Vagina (tissue), 2 donors: ENCODE measurements at regions not wholly inside any gene's neighbourhood (a gene's known extent, or its start where the extent isn't known, plus 50 kb on each side); places are given as distances from the start of the nearest gene placed in this dataset.

ENCODE experiments used
- POLR2A ChIP-seq, 2 donors: fragments of 450-650 bp; IDR thresholded peaks; one replicate each; pipeline ENCODE4 v1.6.1; 2017; ENCODE audit warnings: antibody characterized with exemption in 2 of 2, mild to moderate bottlenecking in 2 of 2, moderate library complexity in 2 of 2
- POLR2AphosphoS5 ChIP-seq, 2 donors: sonication (generic); formaldehyde crosslinking; IDR thresholded peaks; one replicate each; pipeline ENCODE4 v1.9.0; 2017; ENCODE audit warnings: antibody characterized with exemption in 2 of 2, mild to moderate bottlenecking in 2 of 2, low read depth in 1 of 2; ENCODE audit not compliant: insufficient read depth in 1 of 2
- TF ChIP-seq, protein P1 (sequence below), 3 experiments: fragments of 450-650 bp in 2 of 3; fragments of 200-600 bp in 1 of 3; sonication (generic) in 1 of 3; IDR thresholded peaks; one replicate each; pipeline ENCODE4 v1.5.1; 2017 to 2019; ENCODE audit warnings: antibody characterized with exemption in 3 of 3, mild to moderate bottlenecking in 2 of 3, moderate library complexity in 2 of 3

DNA sequence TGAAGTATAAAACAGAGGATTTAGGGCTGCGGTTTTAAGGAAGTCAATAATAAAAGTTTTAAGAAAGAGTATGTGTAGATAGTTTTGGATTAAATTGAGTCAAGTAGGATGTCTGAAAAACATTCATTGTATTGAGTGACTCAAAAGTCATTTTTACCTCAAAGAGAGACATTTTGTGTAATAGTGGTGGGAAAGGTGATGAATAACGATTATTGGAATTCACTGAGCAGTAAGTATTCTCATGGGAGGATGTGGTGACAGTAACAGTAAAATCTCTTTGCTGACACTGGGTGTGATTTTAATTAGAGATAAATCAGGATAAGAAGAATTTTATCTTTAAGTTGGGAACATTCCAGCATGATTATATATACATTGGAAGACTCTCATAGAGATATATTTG, 233.6 kb downstream of the PDHA2 start:
- TF ChIP-seq, protein P1, sequence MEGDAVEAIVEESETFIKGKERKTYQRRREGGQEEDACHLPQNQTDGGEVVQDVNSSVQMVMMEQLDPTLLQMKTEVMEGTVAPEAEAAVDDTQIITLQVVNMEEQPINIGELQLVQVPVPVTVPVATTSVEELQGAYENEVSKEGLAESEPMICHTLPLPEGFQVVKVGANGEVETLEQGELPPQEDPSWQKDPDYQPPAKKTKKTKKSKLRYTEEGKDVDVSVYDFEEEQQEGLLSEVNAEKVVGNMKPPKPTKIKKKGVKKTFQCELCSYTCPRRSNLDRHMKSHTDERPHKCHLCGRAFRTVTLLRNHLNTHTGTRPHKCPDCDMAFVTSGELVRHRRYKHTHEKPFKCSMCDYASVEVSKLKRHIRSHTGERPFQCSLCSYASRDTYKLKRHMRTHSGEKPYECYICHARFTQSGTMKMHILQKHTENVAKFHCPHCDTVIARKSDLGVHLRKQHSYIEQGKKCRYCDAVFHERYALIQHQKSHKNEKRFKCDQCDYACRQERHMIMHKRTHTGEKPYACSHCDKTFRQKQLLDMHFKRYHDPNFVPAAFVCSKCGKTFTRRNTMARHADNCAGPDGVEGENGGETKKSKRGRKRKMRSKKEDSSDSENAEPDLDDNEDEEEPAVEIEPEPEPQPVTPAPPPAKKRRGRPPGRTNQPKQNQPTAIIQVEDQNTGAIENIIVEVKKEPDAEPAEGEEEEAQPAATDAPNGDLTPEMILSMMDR (IDR thresholded peaks at IDR 0.05) = no peak
- TF ChIP-seq POLR2A (IDR thresholded peaks at IDR 0.05) (no peak), POLR2AphosphoS5 (IDR thresholded peaks at IDR 0.05; ENCODE audit: insufficient read depth in 1 of 2, low read depth in 1 of 2) (no peak)
